Uterus (tissue), 3 donors: ENCODE measurements at regions not wholly inside any gene's neighbourhood (a gene's known extent, or its start where the extent isn't known, plus 50 kb on each side); places are given as distances from the start of the nearest gene placed in this dataset.

Experiments
- DNase-seq, 2 donors: peaks; one replicate each; pipeline ENCODE4 v3.0.0-alpha.2; 2019 to 2020
- H3K27ac ChIP-seq, 2 donors: fragments of 200-600 bp; sonication (generic); 1 replicate in 1 of 2; 2 replicates in 1 of 2; pipeline ENCODE4 v1.5.1; 2016 to 2018
- H3K27me3 ChIP-seq, 2 donors: fragments of 200-600 bp; sonication (generic); one replicate each; pipeline ENCODE4 v1.5.1; 2018 to 2019; ENCODE audit warnings: control low read depth in 1 of 2
- H3K36me3 ChIP-seq, 2 donors: fragments of 200-600 bp; sonication (generic); one replicate each; pipeline ENCODE4 v1.5.1; 2019; ENCODE audit warnings: control low read depth in 1 of 2
- H3K4me1 ChIP-seq, 2 donors: fragments of 200-600 bp; sonication (generic); one replicate each; pipeline ENCODE4 v1.5.1; 2018 to 2019; ENCODE audit warnings: control low read depth in 1 of 2
- H3K4me3 ChIP-seq, 2 donors: fragments of 200-600 bp; sonication (generic); 1 replicate in 1 of 2; 2 replicates in 1 of 2; pipeline ENCODE4 v1.5.1; 2018 to 2019; ENCODE audit warnings: mild to moderate bottlenecking in 1 of 2
- H3K9me3 ChIP-seq, 2 donors: fragments of 200-600 bp; sonication (generic); one replicate each; pipeline ENCODE4 v1.5.1; 2019; ENCODE audit warnings: control low read depth in 1 of 2
- CTCF ChIP-seq, 4 experiments: fragments of 200-600 bp in 2 of 4; fragments of 450-650 bp in 2 of 4; sonication (generic) in 2 of 4; IDR thresholded peaks; one replicate each; pipeline ENCODE4 v1.5.1; 2016 to 2019; ENCODE audit warnings: antibody characterized with exemption in 4 of 4, mild to moderate bottlenecking in 2 of 4, moderate library complexity in 1 of 4
- POLR2A ChIP-seq, 2 donors: fragments of 450-650 bp; IDR thresholded peaks; one replicate each; pipeline ENCODE4 v1.6.1; 2016; ENCODE audit warnings: antibody characterized with exemption in 2 of 2, mild to moderate bottlenecking in 1 of 2, moderate library complexity in 1 of 2
- intact Hi-C: fragments of 100-400 bp; cut with DNase I; formaldehyde crosslinking; loops from one replicate; pipeline ENCODE4 v1.15.1; 2023; ENCODE audit warnings: low total_unique reads
- donor health status: DM: yes; HTN: yes; CAD: no.

GRCh38 chr11:116427337-116427902 is 345.4 kb downstream of the BUD13 start:
- Histone ChIP-seq H3K4me1 (no peaks in the 10 kb centered on the region), H3K27ac (peak overlapping the region in 1 of 2 donors; percentile 25), H3K36me3 (no peaks in the 10 kb centered on the region), H3K4me3 (no peak overlapping the region), H3K27me3 (no peaks in the 10 kb centered on the region), H3K9me3 (no peaks in the 10 kb centered on the region)
- TF ChIP-seq CTCF (IDR thresholded peaks at IDR 0.05) (no peak), POLR2A (IDR thresholded peaks at IDR 0.05) (no peak)
- DNase-seq: no peak
- intact Hi-C loops: no loop called here

GRCh38 chr11:116426761-116427160 is 346.0 kb downstream of the BUD13 start:
- Histone ChIP-seq H3K27ac (no peak overlapping the region), H3K27me3 (no peaks in the 10 kb centered on the region), H3K9me3 (no peaks in the 10 kb centered on the region), H3K36me3 (no peaks in the 10 kb centered on the region), H3K4me3 (no peak overlapping the region), H3K4me1 (no peaks in the 10 kb centered on the region)
- intact Hi-C loops: no loop called here
- TF ChIP-seq POLR2A (IDR thresholded peaks at IDR 0.05) (no peak), CTCF (IDR thresholded peaks at IDR 0.05) (no peak)
- DNase-seq: no peak

- DNase-seq: no peak
- Histone ChIP-seq H3K4me3 (no peak overlapping the region), H3K27me3 (no peaks in the 10 kb centered on the region), H3K4me1 (no peaks in the 10 kb centered on the region), H3K36me3 (no peaks in the 10 kb centered on the region), H3K9me3 (no peaks in the 10 kb centered on the region), H3K27ac (no peak overlapping the region)
- intact Hi-C loops: no loop called here
- TF ChIP-seq CTCF (IDR thresholded peaks at IDR 0.05) (no peak), POLR2A (IDR thresholded peaks at IDR 0.05) (no peak)
These were observed 348.0 kb downstream of the BUD13 start for GRCh38 chr11:116424615-116425261.

- Histone ChIP-seq H3K36me3 (no peaks in the 10 kb centered on the region), H3K4me3 (no peak overlapping the region), H3K27me3 (no peaks in the 10 kb centered on the region), H3K9me3 (no peaks in the 10 kb centered on the region), H3K4me1 (no peaks in the 10 kb centered on the region), H3K27ac (no peak overlapping the region)
- DNase-seq: no peak
- TF ChIP-seq CTCF (IDR thresholded peaks at IDR 0.05): no peak
- TF ChIP-seq POLR2A (IDR thresholded peaks at IDR 0.05): no peak
- intact Hi-C loops: no loop called here
These were observed 349.7 kb downstream of the BUD13 start for GRCh38 chr11:116422956-116423600.

GRCh38 chr11:116422556-116422955 is 350.2 kb downstream of the BUD13 start:
- Histone ChIP-seq H3K36me3 (no peaks in the 10 kb centered on the region), H3K9me3 (no peaks in the 10 kb centered on the region), H3K27me3 (no peaks in the 10 kb centered on the region), H3K27ac (no peak overlapping the region), H3K4me3 (no peak overlapping the region), H3K4me1 (no peaks in the 10 kb centered on the region)
- TF ChIP-seq CTCF (IDR thresholded peaks at IDR 0.05): no peak
- TF ChIP-seq POLR2A (IDR thresholded peaks at IDR 0.05): no peak
- intact Hi-C loops: no loop called here
- no peak for DNase-seq
